ENCODE measurements at regions not wholly inside any gene's neighbourhood (a gene's known extent, or its start where the extent isn't known, plus 50 kb on each side); places are given as distances from the start of the nearest gene placed in this dataset.

DNA sequence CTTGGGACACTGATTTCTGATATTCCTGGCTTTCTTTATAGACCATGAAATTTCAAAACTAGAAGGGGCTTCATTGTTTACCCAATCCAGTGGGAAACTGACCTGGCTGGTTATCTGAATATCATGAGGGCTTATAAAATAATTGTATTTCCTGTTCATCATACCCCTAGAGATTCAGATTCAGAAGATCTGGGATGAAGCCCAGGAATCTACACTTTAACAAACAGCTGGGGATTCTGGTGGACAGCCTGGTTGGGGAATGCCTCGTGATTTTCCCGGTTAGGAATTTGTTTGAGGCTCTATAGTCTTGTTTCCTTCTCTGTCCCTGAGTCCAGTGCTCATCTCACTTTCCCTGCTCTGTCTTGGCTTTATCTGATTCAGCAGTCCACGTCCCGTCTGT, 110.3 kb downstream of the ADRA2A start:
- Histone ChIP-seq H3K4me1 (ENCODE audit: insufficient read depth, poor library complexity, severe bottlenecking) (no peaks in the 10 kb centered on the region), H3K36me3 (ENCODE audit: low read depth) (no peaks in the 10 kb centered on the region), H3K27me3 (ENCODE audit: insufficient read depth, poor library complexity, severe bottlenecking) (peaks cover 9% of the 10 kb centered on the region), H3K9me3 (ENCODE audit: severe bottlenecking) (no peaks in the 10 kb centered on the region), H3K4me3 (ENCODE audit: severe bottlenecking) (no peak overlapping the region), H3K27ac (ENCODE audit: poor library complexity, severe bottlenecking) (no peak overlapping the region)
- ATAC-seq (ENCODE audit: low read depth) (no peak), DNase-seq (ENCODE audit: low spot score) (no peak)
- TF ChIP-seq, protein P1, sequence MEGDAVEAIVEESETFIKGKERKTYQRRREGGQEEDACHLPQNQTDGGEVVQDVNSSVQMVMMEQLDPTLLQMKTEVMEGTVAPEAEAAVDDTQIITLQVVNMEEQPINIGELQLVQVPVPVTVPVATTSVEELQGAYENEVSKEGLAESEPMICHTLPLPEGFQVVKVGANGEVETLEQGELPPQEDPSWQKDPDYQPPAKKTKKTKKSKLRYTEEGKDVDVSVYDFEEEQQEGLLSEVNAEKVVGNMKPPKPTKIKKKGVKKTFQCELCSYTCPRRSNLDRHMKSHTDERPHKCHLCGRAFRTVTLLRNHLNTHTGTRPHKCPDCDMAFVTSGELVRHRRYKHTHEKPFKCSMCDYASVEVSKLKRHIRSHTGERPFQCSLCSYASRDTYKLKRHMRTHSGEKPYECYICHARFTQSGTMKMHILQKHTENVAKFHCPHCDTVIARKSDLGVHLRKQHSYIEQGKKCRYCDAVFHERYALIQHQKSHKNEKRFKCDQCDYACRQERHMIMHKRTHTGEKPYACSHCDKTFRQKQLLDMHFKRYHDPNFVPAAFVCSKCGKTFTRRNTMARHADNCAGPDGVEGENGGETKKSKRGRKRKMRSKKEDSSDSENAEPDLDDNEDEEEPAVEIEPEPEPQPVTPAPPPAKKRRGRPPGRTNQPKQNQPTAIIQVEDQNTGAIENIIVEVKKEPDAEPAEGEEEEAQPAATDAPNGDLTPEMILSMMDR (IDR thresholded peaks at IDR 0.05; ENCODE audit: poor library complexity, severe bottlenecking) = no peak

DNA sequence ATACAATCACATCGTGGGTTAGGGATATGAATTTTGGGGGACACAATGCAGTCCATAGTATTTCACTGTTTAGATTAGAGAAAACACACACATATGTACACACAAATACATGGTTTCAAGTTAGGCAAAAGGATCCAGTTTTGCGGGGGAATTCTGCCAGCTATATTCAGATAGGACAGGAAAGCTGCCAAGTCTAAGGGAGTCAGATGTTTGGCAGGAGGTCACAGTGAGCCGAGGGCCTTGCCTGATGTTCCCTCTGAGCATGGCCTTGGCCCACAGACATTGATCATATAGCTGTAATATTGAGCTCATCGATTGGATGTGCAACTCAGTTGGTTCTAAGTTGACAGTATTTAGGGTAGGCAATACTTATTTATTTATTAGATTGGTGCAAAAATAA, 122.8 kb downstream of the ADRA2A start:
- H3K27me3 ChIP-seq (ENCODE audit: insufficient read depth, poor library complexity, severe bottlenecking) = peaks cover 7% of the 10 kb centered on the region
- no peak for ATAC-seq (ENCODE audit: low read depth)
- TF ChIP-seq, protein P1 (IDR thresholded peaks at IDR 0.05; ENCODE audit: poor library complexity, severe bottlenecking) = no peak

DNA sequence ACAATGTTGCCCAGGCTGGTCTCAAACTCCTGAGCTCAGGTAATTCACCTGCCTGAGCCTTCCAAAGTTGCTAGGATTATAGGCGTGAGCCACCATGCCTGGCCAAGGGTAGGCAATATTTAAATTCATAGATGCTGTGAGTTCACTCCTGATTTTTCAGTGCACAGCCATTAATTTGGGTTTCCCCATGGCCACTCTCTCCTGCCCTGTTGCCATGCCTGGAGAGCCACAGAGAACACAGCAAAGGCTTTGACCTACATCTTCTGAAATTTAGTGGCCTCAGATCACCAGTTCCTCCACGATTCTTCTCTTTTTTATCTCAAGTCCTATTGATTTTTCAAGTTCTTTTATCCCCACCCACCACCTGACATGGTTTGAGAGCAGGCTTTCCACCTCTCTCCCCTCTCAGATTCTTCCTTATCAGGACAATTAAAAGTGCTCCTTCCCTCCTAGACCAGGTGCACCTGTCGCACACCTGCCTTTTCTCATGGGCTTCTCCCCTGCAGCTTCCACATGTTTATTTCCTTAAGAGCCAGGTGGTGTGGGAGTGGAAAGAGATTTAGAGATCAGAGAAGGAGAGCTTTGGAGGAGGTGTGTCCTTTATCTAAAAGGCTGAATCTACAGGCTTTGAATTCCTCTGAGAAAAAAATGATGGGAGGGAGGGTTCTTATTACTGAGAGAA, 123.8 kb downstream of the ADRA2A start:
- no peaks in the 10 kb centered on the region for H3K36me3 ChIP-seq (ENCODE audit: low read depth)
- ATAC-seq (ENCODE audit: low read depth) (no peak), DNase-seq (ENCODE audit: low spot score) (no peak)
- H3K27ac ChIP-seq (ENCODE audit: poor library complexity, severe bottlenecking) = no peak overlapping the region
- H3K4me1 ChIP-seq (ENCODE audit: insufficient read depth, poor library complexity, severe bottlenecking) = no peaks in the 10 kb centered on the region
- H3K9me3 ChIP-seq (ENCODE audit: severe bottlenecking) = no peaks in the 10 kb centered on the region
- TF ChIP-seq, protein P1 (IDR thresholded peaks at IDR 0.05; ENCODE audit: poor library complexity, severe bottlenecking) = no peak
- peaks cover 3% of the 10 kb centered on the region for H3K27me3 ChIP-seq (ENCODE audit: insufficient read depth, poor library complexity, severe bottlenecking)
- no peak overlapping the region for H3K4me3 ChIP-seq (ENCODE audit: severe bottlenecking)

More for the DNA sequence above, 122.8 kb downstream of the ADRA2A start:
- no peaks in the 10 kb centered on the region for H3K4me1 ChIP-seq (ENCODE audit: insufficient read depth, poor library complexity, severe bottlenecking)
- no peak overlapping the region for H3K4me3 ChIP-seq (ENCODE audit: severe bottlenecking)
- no peaks in the 10 kb centered on the region for H3K9me3 ChIP-seq (ENCODE audit: severe bottlenecking)
- DNase-seq (ENCODE audit: low spot score) = no peak
- H3K36me3 ChIP-seq (ENCODE audit: low read depth) = no peaks in the 10 kb centered on the region
- no peak overlapping the region for H3K27ac ChIP-seq (ENCODE audit: poor library complexity, severe bottlenecking)

DNA sequence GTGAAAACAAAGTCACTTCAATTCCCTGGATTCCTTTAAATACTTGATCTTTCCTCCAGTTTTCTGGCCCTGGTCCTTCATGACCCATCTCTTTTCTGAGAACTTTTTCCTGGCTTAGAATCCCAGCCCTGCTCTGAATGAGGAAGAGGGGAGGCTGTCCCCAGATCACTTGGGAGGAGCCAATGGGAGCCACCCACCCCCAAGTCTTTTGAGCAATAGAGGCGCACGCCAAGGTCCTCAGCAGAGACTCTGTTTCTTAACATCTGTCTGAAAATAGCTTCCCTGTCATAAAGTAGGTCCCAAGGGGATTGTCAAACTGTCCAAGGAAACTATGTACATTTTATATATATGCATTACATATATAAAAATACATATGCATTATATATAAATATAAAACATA, 126.8 kb downstream of the ADRA2A start:
- Histone ChIP-seq H3K4me3 (ENCODE audit: severe bottlenecking) (no peak overlapping the region), H3K27ac (ENCODE audit: poor library complexity, severe bottlenecking) (no peak overlapping the region), H3K27me3 (ENCODE audit: insufficient read depth, poor library complexity, severe bottlenecking) (no peaks in the 10 kb centered on the region), H3K9me3 (ENCODE audit: severe bottlenecking) (no peaks in the 10 kb centered on the region), H3K4me1 (ENCODE audit: insufficient read depth, poor library complexity, severe bottlenecking) (no peaks in the 10 kb centered on the region), H3K36me3 (ENCODE audit: low read depth) (no peaks in the 10 kb centered on the region)
- DNase-seq (ENCODE audit: low spot score) = no peak
- TF ChIP-seq, protein P1 (IDR thresholded peaks at IDR 0.05; ENCODE audit: poor library complexity, severe bottlenecking) = no peak
- ATAC-seq (ENCODE audit: low read depth) = no peak

DNA sequence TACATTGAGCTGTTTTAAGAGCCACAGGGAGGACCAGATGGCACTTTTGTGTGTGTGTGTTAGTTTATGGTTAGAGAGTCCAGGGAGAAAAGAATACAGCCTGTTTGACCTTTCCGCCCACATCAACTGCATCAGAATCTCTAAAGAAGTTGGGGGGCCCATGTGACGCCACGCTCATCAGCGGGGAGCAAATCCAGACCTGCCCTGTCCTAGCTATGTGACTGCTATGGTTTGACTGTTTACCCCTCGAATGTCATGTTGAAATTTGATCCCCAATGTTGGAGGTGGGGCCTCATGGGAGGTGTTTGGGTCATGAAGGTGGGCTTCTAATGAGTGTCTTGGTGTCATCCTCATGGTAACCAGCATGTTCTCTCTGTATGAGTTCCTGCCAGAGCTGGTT, 128.0 kb downstream of the ADRA2A start:
- no peaks in the 10 kb centered on the region for H3K9me3 ChIP-seq (ENCODE audit: severe bottlenecking)
- DNase-seq (ENCODE audit: low spot score) (no peak), ATAC-seq (ENCODE audit: low read depth) (no peak)
- no peak overlapping the region for H3K27ac ChIP-seq (ENCODE audit: poor library complexity, severe bottlenecking)
- no peaks in the 10 kb centered on the region for H3K36me3 ChIP-seq (ENCODE audit: low read depth)
- H3K4me1 ChIP-seq (ENCODE audit: insufficient read depth, poor library complexity, severe bottlenecking) = no peaks in the 10 kb centered on the region
- TF ChIP-seq, protein P1 (IDR thresholded peaks at IDR 0.05; ENCODE audit: poor library complexity, severe bottlenecking) = no peak
- no peak overlapping the region for H3K4me3 ChIP-seq (ENCODE audit: severe bottlenecking)
- no peaks in the 10 kb centered on the region for H3K27me3 ChIP-seq (ENCODE audit: insufficient read depth, poor library complexity, severe bottlenecking)

Measured in RWPE2 (cell line).